ENCODE measurements at regions not wholly inside any gene's neighbourhood (a gene's known extent, or its start where the extent isn't known, plus 50 kb on each side); places are given as distances from the start of the nearest gene placed in this dataset.

DNA sequence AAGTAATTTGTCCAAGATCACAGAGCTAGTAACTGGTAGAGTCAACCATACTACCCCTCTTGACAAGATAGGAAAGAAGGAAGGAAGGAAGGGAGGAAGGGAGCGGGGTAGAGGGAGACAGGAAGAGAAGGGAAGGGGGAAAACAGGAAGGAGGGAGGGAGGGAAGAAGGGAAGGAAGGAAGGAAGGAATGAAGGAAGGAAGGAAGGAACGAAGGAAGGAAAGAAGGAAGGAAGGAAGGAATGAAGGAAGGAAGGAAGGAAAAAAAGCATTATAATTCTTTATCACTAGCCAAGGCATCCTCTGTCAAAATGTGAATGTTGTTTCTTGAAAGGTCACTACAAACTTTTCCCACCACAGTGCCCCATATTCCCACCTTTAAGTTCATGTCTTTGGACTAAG lies 223.6 kb downstream of the SHQ1 start:
- no peak overlapping the region for H3K23ac ChIP-seq (ENCODE audit: low read depth, low read length)
- ATAC-seq (ENCODE audit: low read depth) (no peak), DNase-seq (no peak)
- H3K4ac ChIP-seq (ENCODE audit: low read depth, low read length) = no peak overlapping the region
- no peak overlapping the region for H3K9ac ChIP-seq (ENCODE audit: low read depth, low read length)
- H3K18ac ChIP-seq (ENCODE audit: low read depth, low read length) = no peak overlapping the region
- H2BK15ac ChIP-seq (ENCODE audit: low read depth, low read length) = no peak overlapping the region
- H4K5ac ChIP-seq (ENCODE audit: low read depth, low read length) = no peak overlapping the region
- TF ChIP-seq MXI1 (IDR thresholded peaks at IDR 0.05; ENCODE audit: borderline replicate concordance, low read depth, low read length) (no peak), NFE2L2 (IDR thresholded peaks at IDR 0.05; ENCODE audit: low read depth, low read length) (no peak)
- TF ChIP-seq, protein P1, sequence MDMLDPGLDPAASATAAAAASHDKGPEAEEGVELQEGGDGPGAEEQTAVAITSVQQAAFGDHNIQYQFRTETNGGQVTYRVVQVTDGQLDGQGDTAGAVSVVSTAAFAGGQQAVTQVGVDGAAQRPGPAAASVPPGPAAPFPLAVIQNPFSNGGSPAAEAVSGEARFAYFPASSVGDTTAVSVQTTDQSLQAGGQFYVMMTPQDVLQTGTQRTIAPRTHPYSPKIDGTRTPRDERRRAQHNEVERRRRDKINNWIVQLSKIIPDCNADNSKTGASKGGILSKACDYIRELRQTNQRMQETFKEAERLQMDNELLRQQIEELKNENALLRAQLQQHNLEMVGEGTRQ (IDR thresholded peaks at IDR 0.05; ENCODE audit: low read depth, low read length) = no peak
- dilution Hi-C loops (cut with HindIII; ENCODE audit: low sequenced_read_pairs, unreplicated experiment) (no loop called here), intact Hi-C loops (cut with micrococcal nuclease) (no loop called here), in situ Hi-C loops (cut with MboI; ENCODE audit: low sequenced_read_pairs) (no loop called here)
- 60 to 89% methylated on average over 1 of the region's 2 CpGs for WGBS, 2 experiments (ENCODE audit: extremely low coverage in 2 of 2, insufficient read length in 1 of 2)
- H3K4me3 ChIP-seq (ENCODE audit: insufficient read depth, low read depth, low read length) = no peak overlapping the region
- no peak overlapping the region for H2AFZ ChIP-seq (replicated peaks; ENCODE audit: low read length, poor library complexity)
- no TSS peak for BruUV-seq (replicated peaks)
- no peak overlapping the region for H3K14ac ChIP-seq (replicated peaks; ENCODE audit: low read depth, low read length)
- no peaks in the 10 kb centered on the region for H3K4me1 ChIP-seq (ENCODE audit: control insufficient read depth, insufficient read depth, low read length)
- H2BK20ac ChIP-seq (ENCODE audit: low read depth, low read length) = no peak overlapping the region
- H2BK5ac ChIP-seq (ENCODE audit: low read depth, low read length, poor library complexity, severe bottlenecking) = no peak overlapping the region
- no peak overlapping the region for H3K4me2 ChIP-seq (ENCODE audit: low read depth, low read length)
- H3K27me3 ChIP-seq (ENCODE audit: control insufficient read depth, insufficient read depth, low read length) = peaks cover 2% of the 10 kb centered on the region; the same call in 1 of the 2 replicates
- no peaks in the 10 kb centered on the region for H3K36me3 ChIP-seq (ENCODE audit: control insufficient read depth, insufficient read depth, low read length)
- no peak overlapping the region for H4K91ac ChIP-seq (ENCODE audit: insufficient read depth, low read depth, low read length)
- no peak overlapping the region for H3K56ac ChIP-seq (ENCODE audit: extremely low read depth, insufficient read depth, low read length)
- H2BK120ac ChIP-seq (ENCODE audit: low read depth, low read length) = no peak overlapping the region
- ChIA-PET POLR2A (ENCODE audit: unreplicated experiment) (no interaction called here), CTCF (no interaction called here)
- H3K79me1 ChIP-seq (ENCODE audit: low read depth in 1 of 2, low read length in 2 of 2) = no peaks in the 10 kb centered on the region
- H4K20me1 ChIP-seq (ENCODE audit: insufficient read depth, low read length) = no peaks in the 10 kb centered on the region
- H4K8ac ChIP-seq (ENCODE audit: low read depth in 2 of 2, low read length in 2 of 2) = no peak overlapping the region
- no peak overlapping the region for H2AK9ac ChIP-seq (replicated peaks; ENCODE audit: low read depth, low read length, poor library complexity)
- no peaks in the 10 kb centered on the region for H3K9me1 ChIP-seq (ENCODE audit: insufficient read depth, low read length)
- no peak overlapping the region for H2AK5ac ChIP-seq (ENCODE audit: low read depth, low read length)
- no peak overlapping the region for H3K27ac ChIP-seq (ENCODE audit: insufficient read depth, low read length)
- no peaks in the 10 kb centered on the region for H3K9me3 ChIP-seq (ENCODE audit: control insufficient read depth, insufficient read depth, low read length)

Measured in IMR-90 (cell line).